CD14-positive monocyte (primary cell): ENCODE measurements at regions not wholly inside any gene's neighbourhood (a gene's known extent, or its start where the extent isn't known, plus 50 kb on each side); places are given as distances from the start of the nearest gene placed in this dataset.

Source experiments
- DNase-seq, 3 donors: peaks; one replicate each; pipeline ENCODE4 v3.0.0-alpha.2; 2011 to 2022
- H2AFZ ChIP-seq: 2 replicates; pipeline ENCODE4 v1.6.0; 2012; ENCODE audit warnings: mild to moderate bottlenecking, low read depth, low read length, inconsistent platforms; ENCODE audit not compliant: insufficient read depth, poor library complexity, severe bottlenecking
- H3K27ac ChIP-seq, 2 donors: 1 replicate in 1 of 2; 2 replicates in 1 of 2; pipeline ENCODE4 v1.5.1; 2012 to 2013; ENCODE audit warnings: low read length in 2 of 2, control low read depth in 1 of 2, inconsistent platforms in 1 of 2, low read depth in 1 of 2, mild to moderate bottlenecking in 1 of 2
- H3K27me3 ChIP-seq, 2 donors: one replicate each; pipeline versions ENCODE4 v1.6.0 to v1.6.1; 2011 to 2013; ENCODE audit warnings: low read length in 2 of 2; ENCODE audit not compliant: control insufficient read depth in 2 of 2, insufficient read depth in 2 of 2
- H3K36me3 ChIP-seq, 2 donors: replicated peaks in 1 of 2; 1 replicate in 1 of 2; 2 replicates in 1 of 2; pipeline versions ENCODE4 v1.5.1 to v1.6.1; 2012 to 2013; ENCODE audit warnings: low read length in 2 of 2, control low read depth in 1 of 2, inconsistent platforms in 1 of 2, mild to moderate bottlenecking in 1 of 2; ENCODE audit not compliant: insufficient read depth in 2 of 2, control insufficient read depth in 1 of 2
- H3K4me1 ChIP-seq, 2 donors: 1 replicate in 1 of 2; 2 replicates in 1 of 2; pipeline versions ENCODE4 v1.5.1 to v1.6.1; 2012 to 2013; ENCODE audit warnings: low read length in 2 of 2, control low read depth in 1 of 2, inconsistent platforms in 1 of 2, mild to moderate bottlenecking in 1 of 2, moderate library complexity in 1 of 2; ENCODE audit not compliant: insufficient read depth in 2 of 2, control insufficient read depth in 1 of 2
- H3K4me2 ChIP-seq: replicated peaks from 2 replicates; pipeline ENCODE3; 2012; ENCODE audit warnings: low read length, moderate library complexity, mild to moderate bottlenecking; ENCODE audit not compliant: poor library complexity, severe bottlenecking; ENCODE audit errors: extremely low read depth
- H3K4me3 ChIP-seq, 3 experiments: fragments of 200-600 bp in 1 of 3; sonication (generic) in 1 of 3; replicated peaks in 1 of 3; 1 replicate in 2 of 3; 2 replicates in 1 of 3; pipeline ENCODE4 v1.5.1; 2011 to 2013; ENCODE audit warnings: low read length in 3 of 3, mild to moderate bottlenecking in 3 of 3, control low read depth in 2 of 3, low read depth in 2 of 3, inconsistent platforms in 1 of 3, moderate library complexity in 1 of 3
- H3K79me2 ChIP-seq: 2 replicates; pipeline ENCODE4 v1.6.0; 2012; ENCODE audit warnings: mild to moderate bottlenecking, control low read depth, inconsistent platforms, low read length, moderate library complexity; ENCODE audit not compliant: insufficient read depth
- H3K9ac ChIP-seq: 2 replicates; pipeline ENCODE4 v1.6.0; 2017; ENCODE audit warnings: low read length, mild to moderate bottlenecking; ENCODE audit not compliant: insufficient read depth, poor library complexity, severe bottlenecking
- H3K9me3 ChIP-seq, 2 donors: replicated peaks in 1 of 2; 1 replicate in 1 of 2; 2 replicates in 1 of 2; pipeline versions ENCODE4 v1.5.1 to v1.6.1; 2012 to 2013; ENCODE audit warnings: low read length in 2 of 2, control low read depth in 1 of 2; ENCODE audit not compliant: control insufficient read depth in 1 of 2, insufficient read depth in 1 of 2
- H4K20me1 ChIP-seq: 2 replicates; pipeline ENCODE4 v1.6.0; 2012; ENCODE audit warnings: mild to moderate bottlenecking, low read length, control low read depth, moderate library complexity; ENCODE audit not compliant: insufficient read depth
- H3K27ac Mint-ChIP-seq, 7 donors: one replicate each; pipeline ENCODE4 v1.8.0; 2020; ENCODE audit warnings: mild to moderate bottlenecking in 7 of 7, mixed read lengths in 7 of 7, moderate library complexity in 6 of 7, inconsistent platforms in 2 of 7
- H3K27me3 Mint-ChIP-seq, 3 donors: one replicate each; pipeline ENCODE4 v1.8.0; 2021 to 2022; ENCODE audit warnings: low read depth in 3 of 3, mild to moderate bottlenecking in 3 of 3, mixed read lengths in 3 of 3, moderate library complexity in 3 of 3, inconsistent platforms in 1 of 3
- H3K36me3 Mint-ChIP-seq, 2 donors: one replicate each; pipeline ENCODE4 v1.8.0; 2020; ENCODE audit warnings: mixed read lengths in 2 of 2, inconsistent platforms in 1 of 2, mild to moderate bottlenecking in 1 of 2
- H3K4me1 Mint-ChIP-seq: one replicate; pipeline ENCODE4 v1.8.0; 2020; ENCODE audit warnings: mild to moderate bottlenecking, mixed read lengths
- H3K4me3 Mint-ChIP-seq, 2 donors: one replicate each; pipeline ENCODE4 v1.8.0; 2020; ENCODE audit warnings: mild to moderate bottlenecking in 2 of 2, mixed read lengths in 2 of 2, moderate library complexity in 1 of 2
- H3K9me3 Mint-ChIP-seq, 7 donors: one replicate each; pipeline ENCODE4 v1.8.0; 2020 to 2022; ENCODE audit warnings: mixed read lengths in 7 of 7, mild to moderate bottlenecking in 6 of 7, moderate library complexity in 6 of 7, inconsistent platforms in 2 of 7
- WGBS: methylation state at CpG from one replicate; pipeline ENCODE4 v1.1.5; 2013; ENCODE audit warnings: missing lambda C conversion rate; ENCODE audit not compliant: insufficient coverage; 5-methylcytosine and 5-hydroxymethylcytosine counted together
- intact Hi-C, 2 donors: fragments of 100-400 bp; cut with micrococcal nuclease; formaldehyde crosslinking; loops; one replicate each; pipeline versions ENCODE4 v1.15.0 to v1.15.1; 2023
- TF ChIP-seq, protein P1 (sequence below): fragments of 200-600 bp; IDR thresholded peaks from one replicate; pipeline ENCODE4 v1.8.0; 2022; ENCODE audit warnings: antibody characterized with exemption, mild to moderate bottlenecking

DNA sequence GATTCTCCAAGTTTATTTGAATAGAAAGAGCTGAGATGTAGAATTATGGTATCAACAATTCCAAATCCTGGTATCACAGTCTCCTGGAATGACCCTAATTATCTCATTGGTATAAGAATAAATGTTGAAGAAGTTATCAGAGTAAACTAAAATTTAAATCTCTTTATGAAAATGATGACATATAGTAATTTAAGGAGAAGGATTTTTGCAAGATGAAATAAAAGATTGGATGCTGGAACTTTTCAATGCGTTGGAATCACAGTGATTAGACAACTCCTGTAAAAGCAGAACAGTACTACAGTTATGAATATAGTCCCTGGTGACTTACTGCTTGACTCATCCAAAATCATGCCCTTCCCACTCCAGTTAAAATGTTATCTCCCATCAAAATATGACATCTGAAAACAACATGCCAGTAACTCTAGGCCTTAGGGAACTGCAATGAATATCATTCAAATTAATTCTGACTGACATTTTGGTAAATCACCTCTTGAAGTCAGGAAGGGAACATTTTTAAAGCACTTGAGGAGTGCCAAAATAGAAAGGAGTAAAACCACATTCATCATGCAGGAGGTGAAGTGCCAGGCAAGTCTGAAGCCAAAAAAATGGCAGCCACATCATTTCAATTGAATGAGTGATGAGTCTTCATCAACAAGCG is 197.8 kb upstream of the PRKD1 start:
- Mint-ChIP-seq H3K9me3 (peaks cover 0 to 2% (median 0%) of the 10 kb centered on the region in 7 donors), H3K4me3 (no peak overlapping the region), H3K27me3 (no peaks in the 10 kb centered on the region), H3K36me3 (no peaks in the 10 kb centered on the region), H3K27ac (no peak overlapping the region), H3K4me1 (no peaks in the 10 kb centered on the region)
- H3K9ac ChIP-seq: no peak overlapping the region
- no peaks in the 10 kb centered on the region for H3K36me3 ChIP-seq
- no peak overlapping the region for H3K27ac ChIP-seq
- peaks cover 0 to 3% of the 10 kb centered on the region in 2 donors for H3K9me3 ChIP-seq
- TF ChIP-seq, protein P1, sequence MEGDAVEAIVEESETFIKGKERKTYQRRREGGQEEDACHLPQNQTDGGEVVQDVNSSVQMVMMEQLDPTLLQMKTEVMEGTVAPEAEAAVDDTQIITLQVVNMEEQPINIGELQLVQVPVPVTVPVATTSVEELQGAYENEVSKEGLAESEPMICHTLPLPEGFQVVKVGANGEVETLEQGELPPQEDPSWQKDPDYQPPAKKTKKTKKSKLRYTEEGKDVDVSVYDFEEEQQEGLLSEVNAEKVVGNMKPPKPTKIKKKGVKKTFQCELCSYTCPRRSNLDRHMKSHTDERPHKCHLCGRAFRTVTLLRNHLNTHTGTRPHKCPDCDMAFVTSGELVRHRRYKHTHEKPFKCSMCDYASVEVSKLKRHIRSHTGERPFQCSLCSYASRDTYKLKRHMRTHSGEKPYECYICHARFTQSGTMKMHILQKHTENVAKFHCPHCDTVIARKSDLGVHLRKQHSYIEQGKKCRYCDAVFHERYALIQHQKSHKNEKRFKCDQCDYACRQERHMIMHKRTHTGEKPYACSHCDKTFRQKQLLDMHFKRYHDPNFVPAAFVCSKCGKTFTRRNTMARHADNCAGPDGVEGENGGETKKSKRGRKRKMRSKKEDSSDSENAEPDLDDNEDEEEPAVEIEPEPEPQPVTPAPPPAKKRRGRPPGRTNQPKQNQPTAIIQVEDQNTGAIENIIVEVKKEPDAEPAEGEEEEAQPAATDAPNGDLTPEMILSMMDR: no peak
- no peaks in the 10 kb centered on the region for H3K4me1 ChIP-seq
- H3K4me2 ChIP-seq: no peak overlapping the region
- DNase-seq: no peak
- H3K27me3 ChIP-seq: no peaks in the 10 kb centered on the region
- WGBS: 100% methylated on average over 1 of the region's 2 CpGs
- no peaks in the 10 kb centered on the region for H3K79me2 ChIP-seq
- H2AFZ ChIP-seq: no peak overlapping the region
- H4K20me1 ChIP-seq: no peaks in the 10 kb centered on the region
- intact Hi-C loops: no loop called here
- no peak overlapping the region for H3K4me3 ChIP-seq

DNA sequence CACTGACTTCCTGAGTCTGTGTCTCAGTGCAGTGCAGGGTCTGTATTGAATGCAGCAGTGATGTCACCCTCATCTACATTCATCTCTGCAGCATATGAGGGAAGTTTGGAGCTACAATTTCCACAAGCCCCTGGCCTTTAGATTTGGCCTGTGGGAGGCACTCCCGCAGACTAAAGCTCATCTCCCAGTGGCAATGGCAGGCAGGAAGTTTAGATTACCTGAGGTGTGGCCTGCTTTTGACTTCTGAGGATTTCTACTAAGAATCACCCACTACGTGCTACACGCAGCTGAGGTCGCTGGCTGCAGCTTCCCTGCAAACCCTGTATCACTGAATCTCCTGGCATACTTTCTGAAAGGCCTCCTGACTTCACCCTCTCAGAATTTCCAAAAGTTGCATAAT is 202.2 kb upstream of the PRKD1 start:
- Histone ChIP-seq H3K4me2 (no peak overlapping the region), H3K9ac (no peak overlapping the region), H3K79me2 (no peaks in the 10 kb centered on the region), H3K4me1 (no peaks in the 10 kb centered on the region), H2AFZ (no peak overlapping the region), H3K27me3 (no peaks in the 10 kb centered on the region), H3K36me3 (no peaks in the 10 kb centered on the region), H4K20me1 (no peaks in the 10 kb centered on the region), H3K4me3 (no peak overlapping the region), H3K9me3 (peaks cover 0 to 3% of the 10 kb centered on the region in 2 donors), H3K27ac (no peak overlapping the region)
- TF ChIP-seq, protein P1: no peak
- Mint-ChIP-seq H3K4me3 (no peak overlapping the region), H3K9me3 (peaks cover 0 to 3% (median 0%) of the 10 kb centered on the region in 7 donors), H3K4me1 (no peaks in the 10 kb centered on the region), H3K36me3 (no peaks in the 10 kb centered on the region), H3K27me3 (no peaks in the 10 kb centered on the region), H3K27ac (no peak overlapping the region)
- no peak for DNase-seq
- intact Hi-C loops: no loop called here
- 76% methylated on average over 4 of the region's 4 CpGs for WGBS
